GM23248 (cell line): ENCODE measurements at regions not wholly inside any gene's neighbourhood (a gene's known extent, or its start where the extent isn't known, plus 50 kb on each side); places are given as distances from the start of the nearest gene placed in this dataset.

Source experiments
- EZH2 ChIP-seq: fragments of 200-600 bp; sonication (generic); IDR thresholded peaks from 2 replicates; pipeline ENCODE4 v1.6.1; 2018; ENCODE audit warnings: antibody characterized with exemption, mild to moderate bottlenecking; ENCODE audit not compliant: insufficient read depth, poor library complexity, severe bottlenecking
- EZH2phosphoT487 ChIP-seq: fragments of 200-600 bp; sonication (generic); IDR thresholded peaks from 2 replicates; pipeline ENCODE4 v1.6.1; 2018; ENCODE audit warnings: antibody characterized with exemption, moderate library complexity, mild to moderate bottlenecking, low read depth; ENCODE audit not compliant: insufficient read depth

DNA sequence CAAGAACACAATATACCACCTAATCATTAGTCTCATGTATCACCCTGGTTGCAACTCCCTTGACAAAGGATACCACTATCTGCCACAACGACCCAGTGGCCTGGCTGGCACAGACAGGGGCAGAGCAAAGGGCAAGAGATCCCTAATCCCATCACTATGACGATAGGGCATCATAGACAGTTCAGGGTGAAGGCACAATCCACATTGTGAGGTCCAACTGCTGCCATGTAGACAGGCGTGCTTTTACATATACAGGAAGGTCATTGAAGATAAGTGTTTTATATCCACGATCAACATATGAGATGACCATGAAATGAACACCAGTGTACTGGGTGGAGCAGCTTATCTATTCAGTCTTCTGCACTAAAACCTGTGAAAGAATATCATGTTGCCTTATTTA lies 94.6 kb downstream of the IGLL1 start:
- TF ChIP-seq EZH2phosphoT487 (no peak), EZH2 (no peak)
